AG09309 (cell line): ENCODE measurements at regions not wholly inside any gene's neighbourhood (a gene's known extent, or its start where the extent isn't known, plus 50 kb on each side); places are given as distances from the start of the nearest gene placed in this dataset.

ENCODE experiments used
- DNase-seq: peaks from one replicate; pipeline ENCODE4 v3.0.0-alpha.2; 2010; ENCODE audit warnings: low read depth
- H3K4me3 ChIP-seq: 2 replicates; pipeline ENCODE4 v1.5.1; 2011; ENCODE audit warnings: mild to moderate bottlenecking, low read depth, low read length, moderate library complexity; ENCODE audit not compliant: control insufficient read depth
- TF ChIP-seq, protein P1 (sequence below): IDR thresholded peaks from 2 replicates; pipeline ENCODE4 v1.5.1; 2011; ENCODE audit warnings: mild to moderate bottlenecking, low read depth, low read length, inconsistent platforms; ENCODE audit not compliant: insufficient read depth, control insufficient read depth; ENCODE audit errors: missing control alignments

DNA sequence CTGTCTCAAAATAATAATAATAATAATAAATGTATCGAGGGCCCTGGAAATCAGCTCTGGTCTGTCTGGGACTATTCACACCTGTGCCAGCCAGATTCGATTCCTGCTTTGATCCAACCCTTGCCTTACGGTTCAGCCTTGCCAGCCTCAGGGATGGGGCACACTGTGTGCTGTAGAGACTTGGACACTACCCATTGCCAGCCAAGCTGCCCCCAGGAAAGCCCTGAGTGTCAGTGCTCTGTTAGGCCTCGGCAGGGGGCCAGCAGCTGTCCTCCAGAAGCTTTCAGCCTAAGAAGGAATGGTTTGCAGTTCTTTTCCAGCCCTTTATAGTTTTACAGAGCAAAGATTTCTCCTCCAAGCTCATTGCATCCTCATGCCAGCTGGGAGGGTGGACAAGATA is 96.2 kb upstream of the RUNX3 start:
- TF ChIP-seq, protein P1, sequence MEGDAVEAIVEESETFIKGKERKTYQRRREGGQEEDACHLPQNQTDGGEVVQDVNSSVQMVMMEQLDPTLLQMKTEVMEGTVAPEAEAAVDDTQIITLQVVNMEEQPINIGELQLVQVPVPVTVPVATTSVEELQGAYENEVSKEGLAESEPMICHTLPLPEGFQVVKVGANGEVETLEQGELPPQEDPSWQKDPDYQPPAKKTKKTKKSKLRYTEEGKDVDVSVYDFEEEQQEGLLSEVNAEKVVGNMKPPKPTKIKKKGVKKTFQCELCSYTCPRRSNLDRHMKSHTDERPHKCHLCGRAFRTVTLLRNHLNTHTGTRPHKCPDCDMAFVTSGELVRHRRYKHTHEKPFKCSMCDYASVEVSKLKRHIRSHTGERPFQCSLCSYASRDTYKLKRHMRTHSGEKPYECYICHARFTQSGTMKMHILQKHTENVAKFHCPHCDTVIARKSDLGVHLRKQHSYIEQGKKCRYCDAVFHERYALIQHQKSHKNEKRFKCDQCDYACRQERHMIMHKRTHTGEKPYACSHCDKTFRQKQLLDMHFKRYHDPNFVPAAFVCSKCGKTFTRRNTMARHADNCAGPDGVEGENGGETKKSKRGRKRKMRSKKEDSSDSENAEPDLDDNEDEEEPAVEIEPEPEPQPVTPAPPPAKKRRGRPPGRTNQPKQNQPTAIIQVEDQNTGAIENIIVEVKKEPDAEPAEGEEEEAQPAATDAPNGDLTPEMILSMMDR: no peak
- DNase-seq: no peak
- no peak overlapping the region for H3K4me3 ChIP-seq

DNA sequence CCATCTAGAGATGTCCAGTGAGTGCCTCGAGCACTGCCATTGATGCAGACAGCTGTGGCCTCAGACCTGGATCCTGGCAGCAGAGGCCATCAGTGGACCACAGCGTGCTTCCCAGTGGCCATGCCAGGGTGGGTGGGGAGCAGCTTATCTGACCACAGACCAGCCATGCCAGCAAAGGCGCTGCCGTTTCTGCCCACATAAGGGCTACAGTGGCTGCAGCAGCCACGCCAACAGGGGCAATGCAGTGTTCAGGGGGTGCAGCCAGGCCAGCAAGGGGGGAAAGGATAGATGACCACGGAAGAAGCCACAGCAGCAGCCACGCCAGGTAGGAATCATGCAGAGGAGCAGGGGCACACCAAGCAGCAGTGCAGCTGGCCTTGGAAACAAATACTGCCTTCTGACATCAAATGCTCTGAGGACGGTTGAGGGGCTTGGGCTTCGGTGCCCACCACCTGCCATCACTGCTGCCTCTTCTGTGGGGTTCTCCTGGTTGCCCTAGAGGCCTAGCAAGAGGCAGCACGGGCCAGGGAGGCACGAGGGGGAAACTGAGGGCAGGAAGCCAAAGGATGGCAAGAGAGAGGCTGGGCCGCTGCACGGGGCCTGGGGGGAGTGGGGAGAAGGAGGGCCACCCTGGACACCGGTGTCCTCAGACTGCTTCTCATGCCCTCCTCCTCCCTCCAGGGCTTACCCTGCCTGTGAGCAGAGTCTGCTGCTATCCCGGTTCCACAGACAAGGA is 94.7 kb upstream of the RUNX3 start:
- DNase-seq: no peak
- TF ChIP-seq, protein P1: no peak
- no peak overlapping the region for H3K4me3 ChIP-seq

DNA sequence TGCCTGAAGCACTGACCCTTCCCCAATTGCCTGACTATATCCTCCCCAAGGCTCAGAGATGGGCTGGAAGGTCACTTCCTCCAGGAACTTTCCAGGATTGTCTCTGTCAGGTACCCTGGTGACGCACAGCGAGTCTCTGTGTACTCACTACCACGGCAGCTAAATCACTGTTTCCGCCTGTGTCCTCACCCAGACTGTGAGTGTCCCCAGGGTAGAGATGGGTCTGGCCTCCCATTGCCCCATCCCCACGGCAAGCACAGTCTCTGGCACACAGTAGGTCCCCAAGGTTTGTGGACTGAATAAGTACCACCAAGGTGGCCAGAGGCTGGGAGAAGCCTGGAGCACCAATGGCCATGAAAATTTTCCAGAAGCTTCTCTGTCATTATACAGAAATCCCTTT is 93.8 kb upstream of the RUNX3 start:
- DNase-seq: no peak
- TF ChIP-seq, protein P1: no peak
- no peak overlapping the region for H3K4me3 ChIP-seq

DNA sequence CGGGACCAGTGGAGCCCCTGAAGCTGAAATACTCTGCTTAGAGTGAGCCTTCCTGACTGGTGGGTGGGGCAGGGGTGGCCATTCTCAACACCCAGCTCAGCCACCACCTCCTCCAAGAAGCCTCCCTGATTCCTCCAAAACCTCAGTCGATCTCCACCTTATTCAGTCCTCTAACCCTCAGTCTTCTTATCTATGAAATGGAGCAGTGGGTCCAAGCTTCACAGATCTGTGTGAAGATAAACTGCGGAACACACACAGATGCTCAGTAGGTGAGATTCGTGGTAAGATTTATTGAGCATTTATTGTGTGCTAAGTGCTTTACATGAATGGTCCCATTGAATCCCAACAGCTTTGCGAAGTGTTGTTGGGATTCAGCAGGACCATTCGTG is 93.1 kb upstream of the RUNX3 start:
- no peak for DNase-seq
- TF ChIP-seq, protein P1: no peak
- no peak overlapping the region for H3K4me3 ChIP-seq

DNA sequence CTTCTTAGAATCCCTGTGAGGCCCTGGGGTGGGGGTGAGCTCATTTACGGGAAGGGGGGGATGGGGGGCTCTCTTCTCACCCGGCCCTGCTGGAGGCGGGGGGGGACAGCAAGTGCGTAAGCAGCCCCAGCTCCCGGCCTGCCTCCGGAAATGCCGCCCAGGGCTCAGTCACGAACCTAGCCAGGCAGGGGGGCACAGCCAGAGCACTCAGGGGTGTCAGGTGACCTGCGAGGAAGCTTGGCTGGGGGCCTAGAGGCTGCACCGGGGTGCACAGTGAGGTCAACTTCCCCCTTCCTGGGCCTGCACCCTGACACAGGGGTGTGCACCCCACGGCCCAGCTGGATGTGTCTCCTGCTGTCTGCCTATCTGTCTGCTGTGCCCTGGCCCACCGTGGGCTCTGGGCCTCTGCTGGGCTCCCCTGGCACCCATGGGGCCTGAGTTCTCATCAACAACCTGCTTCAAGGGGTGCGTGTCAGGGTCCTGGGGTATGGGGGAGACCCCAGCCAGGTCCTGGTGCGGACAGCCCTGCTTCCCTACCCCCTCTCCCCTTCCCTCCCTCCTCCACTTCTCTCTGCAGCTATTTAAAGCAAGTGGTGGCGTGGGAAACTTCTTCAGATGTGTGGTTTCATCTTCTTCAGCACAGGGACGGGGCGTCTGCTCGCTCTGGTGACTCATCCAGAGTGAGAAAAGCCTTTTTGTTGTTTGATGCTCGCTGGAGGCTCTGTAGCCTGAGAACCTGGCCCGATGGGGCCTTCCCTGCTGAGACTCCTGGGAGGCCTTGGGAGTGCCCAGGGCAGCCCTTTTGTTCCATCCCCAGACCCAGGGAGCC is 92.5 kb upstream of the RUNX3 start:
- peak overlapping the region; percentile 5; the same call in 1 of the 2 replicates for H3K4me3 ChIP-seq

DNA sequence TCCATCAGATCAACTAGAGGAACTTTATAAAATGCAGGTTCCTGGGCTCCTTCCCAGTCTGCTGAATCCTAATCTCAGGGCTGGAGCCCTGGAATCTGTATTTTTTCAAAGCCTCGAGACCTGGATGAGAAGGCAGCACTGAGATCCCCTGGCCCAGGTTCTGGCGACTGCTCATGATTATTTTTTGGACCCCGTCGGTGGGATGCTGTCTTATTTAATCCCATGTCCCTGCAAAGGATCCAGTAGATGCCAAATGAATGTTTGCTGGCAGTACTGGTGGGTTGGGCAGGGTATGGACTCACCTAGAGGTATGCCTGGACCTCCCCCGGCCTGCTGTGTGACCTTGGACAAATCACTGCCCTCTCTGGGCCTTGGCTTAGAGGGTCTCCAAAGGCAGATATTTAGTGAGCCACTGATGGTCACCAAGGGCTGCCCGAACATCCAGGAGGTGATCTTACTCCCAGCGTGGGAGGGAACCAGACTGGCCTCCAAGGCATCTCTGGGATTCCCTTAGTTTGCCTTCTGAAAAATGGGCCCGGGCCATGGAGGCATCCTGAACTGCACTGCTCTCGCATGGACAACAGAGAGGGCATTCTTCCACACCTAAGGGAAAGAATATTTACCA is 91.6 kb upstream of the RUNX3 start:
- no peak for DNase-seq
- TF ChIP-seq, protein P1: no peak
- no peak overlapping the region for H3K4me3 ChIP-seq

More for the DNA sequence above, 92.5 kb upstream of the RUNX3 start:
- TF ChIP-seq, protein P1: no peak
- peak; percentile 91 for DNase-seq
